AG04449 (cell line): ENCODE measurements at regions not wholly inside any gene's neighbourhood (a gene's known extent, or its start where the extent isn't known, plus 50 kb on each side); places are given as distances from the start of the nearest gene placed in this dataset.

Source experiments
- CTCF ChIA-PET: fragments of 350-600 bp; formaldehyde crosslinking; extraction: SDS; loops from one replicate; lab custom pipeline; 2021; ENCODE audit warnings: antibody characterized with exemption; lab: Yijun Ruan, JAX
- POLR2A ChIA-PET: fragments of 400-600, 350-600 bp; formaldehyde crosslinking; extraction: SDS; loops from one replicate; lab custom pipeline; 2020; ENCODE audit warnings: antibody characterized with exemption, inconsistent platforms; lab: Yijun Ruan, JAX
- DNase-seq: peaks from one replicate; pipeline ENCODE4 v3.0.0-alpha.2; 2010; ENCODE audit warnings: low read depth, low spot score
- H3K4me3 ChIP-seq: 2 replicates; pipeline ENCODE4 v1.5.1; 2011; ENCODE audit warnings: low read depth, mild to moderate bottlenecking, control low read depth, low read length
- CTCF ChIP-seq: IDR thresholded peaks from one replicate; pipeline ENCODE4 v1.5.1; 2011; ENCODE audit warnings: mild to moderate bottlenecking, moderate library complexity, low read length, control low read depth, inconsistent platforms; ENCODE audit not compliant: insufficient read depth; ENCODE audit errors: missing control alignments

- POLR2A ChIA-PET = no interaction called here
- no peak for DNase-seq
- H3K4me3 ChIP-seq = no peak overlapping the region
- TF ChIP-seq CTCF = no peak
- CTCF ChIA-PET = interaction anchor here (1.0 to 2.4 kb wide), 2 partner anchors 10 to 366 kb away, joined by 4 to 8 read pairs; no protein-coding TSS in a partner anchor
Observed at GRCh38 chrX:130550351-130550750, 148.6 kb downstream of the RBMX2 start.

GRCh38 chrX:130552444-130553073 is 150.8 kb downstream of the RBMX2 start:
- DNase-seq = no peak
- TF ChIP-seq CTCF = no peak
- no peak overlapping the region for H3K4me3 ChIP-seq
- ChIA-PET CTCF (no interaction called here), POLR2A (no interaction called here)

- H3K4me3 ChIP-seq = no peak overlapping the region
- TF ChIP-seq CTCF = no peak
- DNase-seq = no peak
- ChIA-PET POLR2A (no interaction called here), CTCF (no interaction called here)
Observed at GRCh38 chrX:130555341-130555740, 153.6 kb downstream of the RBMX2 start.

DNA sequence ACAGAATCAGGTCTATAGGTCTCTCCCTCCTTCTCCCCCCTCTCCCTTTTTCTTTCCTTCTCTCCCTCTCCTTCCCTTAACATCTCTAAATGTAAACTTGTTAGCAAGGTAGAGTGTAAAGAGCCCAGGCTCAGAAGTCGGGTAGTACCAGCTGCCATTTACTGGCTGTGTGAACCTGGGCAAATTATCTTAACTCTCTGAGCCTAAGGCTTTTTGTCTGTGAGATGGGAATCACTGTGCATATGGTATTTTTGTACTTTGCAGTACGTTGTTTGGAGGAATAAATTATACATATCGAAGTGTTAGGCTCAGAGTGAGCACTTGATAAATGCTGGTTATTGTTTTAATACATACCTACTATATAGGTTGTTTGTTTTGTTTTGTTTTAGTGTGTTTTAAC is 154.0 kb downstream of the RBMX2 start:
- no peak overlapping the region for H3K4me3 ChIP-seq
- TF ChIP-seq CTCF = no peak
- POLR2A ChIA-PET = no interaction called here
- no peak for DNase-seq
- CTCF ChIA-PET = no interaction called here

DNA sequence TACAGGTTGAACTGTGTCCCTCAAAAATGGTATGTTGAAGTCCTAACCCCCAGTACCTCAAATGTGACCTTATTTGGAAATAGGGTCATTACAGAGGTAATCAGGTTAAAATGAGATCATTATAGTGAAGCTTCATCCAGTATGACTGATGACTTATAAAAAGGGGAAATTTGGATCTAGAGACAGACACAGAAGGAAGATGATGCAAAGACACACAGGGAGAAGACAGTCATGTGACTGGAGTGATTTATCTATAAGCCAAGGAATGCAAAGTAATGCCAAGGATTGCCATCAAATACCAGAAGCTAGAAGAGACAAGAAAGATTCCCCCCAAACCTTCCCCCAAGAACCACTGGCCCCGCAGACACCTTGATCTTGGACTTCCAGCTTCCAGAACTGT is 155.2 kb downstream of the RBMX2 start:
- DNase-seq = no peak
- CTCF ChIA-PET = no interaction called here
- POLR2A ChIA-PET = interaction anchor here (0.6 kb wide), 1 partner anchor 8 kb away, joined by 4 read pairs; no protein-coding TSS in a partner anchor
- no peak overlapping the region for H3K4me3 ChIP-seq
- no peak for TF ChIP-seq CTCF

DNA sequence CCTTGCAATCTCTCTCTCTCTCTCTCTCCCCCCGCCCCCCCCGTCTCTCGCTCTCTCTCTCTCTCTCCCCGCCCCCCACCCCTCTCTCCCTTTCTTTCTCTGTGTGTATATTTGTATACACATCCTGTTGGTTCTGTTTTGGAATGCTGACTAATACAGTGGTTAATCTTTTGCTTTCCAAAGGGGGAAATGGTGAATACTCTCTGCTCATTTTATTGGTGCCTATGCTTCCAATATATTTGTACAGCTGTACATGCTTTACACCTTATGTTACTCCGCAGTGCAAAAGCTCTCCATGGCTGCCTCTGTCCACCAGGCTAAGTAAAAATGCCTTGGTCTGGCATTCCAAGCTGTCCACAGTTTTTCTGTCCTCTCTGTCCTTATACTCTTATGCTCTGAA is 158.8 kb downstream of the RBMX2 start:
- TF ChIP-seq CTCF = no peak
- ChIA-PET POLR2A (no interaction called here), CTCF (interaction anchor here (0.9 kb wide), 1 partner anchor 17 kb away, joined by 4 read pairs; no protein-coding TSS in a partner anchor)
- no peak for DNase-seq
- H3K4me3 ChIP-seq = no peak overlapping the region
